ENCODE measurements at regions not wholly inside any gene's neighbourhood (a gene's known extent, or its start where the extent isn't known, plus 50 kb on each side); places are given as distances from the start of the nearest gene placed in this dataset.

GRCh38 chr12:118850244-118850825, 131.0 kb upstream of the SRRM4 start:
- DNase-seq (ENCODE audit: low spot score): no peak

- no peak for DNase-seq (ENCODE audit: low spot score)
Measured at GRCh38 chr12:118851891-118852290, 129.4 kb upstream of the SRRM4 start.

GRCh38 chr12:118853634-118854033, 127.7 kb upstream of the SRRM4 start:
- DNase-seq (ENCODE audit: low spot score): no peak

- no peak for DNase-seq (ENCODE audit: low spot score)
Measured at GRCh38 chr12:118855858-118856257, 125.5 kb upstream of the SRRM4 start.

GRCh38 chr12:118866346-118866745, 115.0 kb upstream of the SRRM4 start:
- DNase-seq (ENCODE audit: low spot score): no peak

GRCh38 chr12:118870551-118870950, 110.8 kb upstream of the SRRM4 start:
- DNase-seq (ENCODE audit: low spot score): no peak

- DNase-seq (ENCODE audit: low spot score): no peak
Measured at GRCh38 chr12:118874698-118875548, 106.4 kb upstream of the SRRM4 start.

- DNase-seq (ENCODE audit: low spot score): no peak
Measured at GRCh38 chr12:118880720-118881493, 100.4 kb upstream of the SRRM4 start.

GRCh38 chr12:118884226-118884625, 97.1 kb upstream of the SRRM4 start:
- no peak for DNase-seq (ENCODE audit: low spot score)

- DNase-seq (ENCODE audit: low spot score): no peak
Measured at GRCh38 chr12:118900993-118901392, 80.3 kb upstream of the SRRM4 start.

GRCh38 chr12:118908811-118909210, 72.5 kb upstream of the SRRM4 start:
- no peak for DNase-seq (ENCODE audit: low spot score)

GRCh38 chr12:118912697-118913270, 68.6 kb upstream of the SRRM4 start:
- no peak for DNase-seq (ENCODE audit: low spot score)

- no peak for DNase-seq (ENCODE audit: low spot score)
Measured at GRCh38 chr12:118921761-118922160, 59.6 kb upstream of the SRRM4 start.

- no peak for DNase-seq (ENCODE audit: low spot score)
Measured at GRCh38 chr12:118922405-118922804, 58.9 kb upstream of the SRRM4 start.

GRCh38 chr12:118925407-118925806, 55.9 kb upstream of the SRRM4 start:
- no peak for DNase-seq (ENCODE audit: low spot score)

- DNase-seq (ENCODE audit: low spot score): no peak
Measured at GRCh38 chr12:118925826-118926225, 55.5 kb upstream of the SRRM4 start.

Data from AG08395 (cell line).